ENCODE measurements at regions not wholly inside any gene's neighbourhood (a gene's known extent, or its start where the extent isn't known, plus 50 kb on each side); places are given as distances from the start of the nearest gene placed in this dataset.

DNA sequence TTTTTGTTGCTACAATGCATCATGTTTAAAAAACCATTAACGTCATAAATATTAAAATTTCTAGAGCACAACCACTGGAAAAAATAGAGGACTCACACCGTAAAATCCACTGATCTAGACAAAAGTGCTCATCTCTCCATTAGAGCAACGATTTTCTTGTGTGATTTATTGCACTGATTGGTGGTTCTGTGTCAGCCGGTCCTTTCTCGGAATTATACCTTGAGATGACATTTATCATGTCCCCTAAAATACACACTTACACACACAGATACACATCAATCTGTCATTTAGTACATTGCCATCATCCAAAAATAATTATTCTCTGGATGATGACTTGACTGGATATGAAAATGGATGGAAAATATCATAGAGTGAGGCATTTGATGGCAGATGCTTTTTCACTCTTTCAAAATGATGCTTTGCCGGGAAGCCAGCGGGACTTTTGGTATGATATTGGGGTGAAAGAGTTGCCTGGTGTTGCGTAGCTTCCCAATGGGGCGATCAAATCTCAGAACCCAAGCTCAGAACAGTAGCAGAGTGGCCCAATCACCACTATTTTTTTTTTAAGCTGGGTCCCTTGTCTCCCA lies 226.6 kb downstream of the GAS1 start:
- TF ChIP-seq MAZ (IDR thresholded peaks at IDR 0.05; ENCODE audit: borderline replicate concordance, low read depth, low read length) (no peak), RAD21 (IDR thresholded peaks at IDR 0.05; ENCODE audit: low read length) (no peak), CHD1 (IDR thresholded peaks at IDR 0.05; ENCODE audit: low read depth, low read length) (no peak), MXI1 (IDR thresholded peaks at IDR 0.05; ENCODE audit: borderline replicate concordance, low read depth, low read length) (no peak), RCOR1 (IDR thresholded peaks at IDR 0.05; ENCODE audit: insufficient replicate concordance, low read length) (no peak), POLR2A (IDR thresholded peaks at IDR 0.05; ENCODE audit: low read depth, low read length) (no peak), NFE2L2 (IDR thresholded peaks at IDR 0.05; ENCODE audit: low read depth, low read length) (no peak), CEBPB (IDR thresholded peaks at IDR 0.05; ENCODE audit: low read depth, low read length) (no peak), SMC3 (IDR thresholded peaks at IDR 0.05; ENCODE audit: low read depth, low read length) (no peak), MAFK (IDR thresholded peaks at IDR 0.05; ENCODE audit: low read depth, low read length) (no peak), BHLHE40 (IDR thresholded peaks at IDR 0.05; ENCODE audit: low read depth, low read length) (no peak), RFX5 (IDR thresholded peaks at IDR 0.05; ENCODE audit: low read depth, low read length) (no peak), FOS (IDR thresholded peaks at IDR 0.05; ENCODE audit: low read depth, low read length) (no peak)
- TF ChIP-seq, protein P1, sequence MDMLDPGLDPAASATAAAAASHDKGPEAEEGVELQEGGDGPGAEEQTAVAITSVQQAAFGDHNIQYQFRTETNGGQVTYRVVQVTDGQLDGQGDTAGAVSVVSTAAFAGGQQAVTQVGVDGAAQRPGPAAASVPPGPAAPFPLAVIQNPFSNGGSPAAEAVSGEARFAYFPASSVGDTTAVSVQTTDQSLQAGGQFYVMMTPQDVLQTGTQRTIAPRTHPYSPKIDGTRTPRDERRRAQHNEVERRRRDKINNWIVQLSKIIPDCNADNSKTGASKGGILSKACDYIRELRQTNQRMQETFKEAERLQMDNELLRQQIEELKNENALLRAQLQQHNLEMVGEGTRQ (IDR thresholded peaks at IDR 0.05; ENCODE audit: low read depth, low read length), result no peak
- TF ChIP-seq, protein P2, sequence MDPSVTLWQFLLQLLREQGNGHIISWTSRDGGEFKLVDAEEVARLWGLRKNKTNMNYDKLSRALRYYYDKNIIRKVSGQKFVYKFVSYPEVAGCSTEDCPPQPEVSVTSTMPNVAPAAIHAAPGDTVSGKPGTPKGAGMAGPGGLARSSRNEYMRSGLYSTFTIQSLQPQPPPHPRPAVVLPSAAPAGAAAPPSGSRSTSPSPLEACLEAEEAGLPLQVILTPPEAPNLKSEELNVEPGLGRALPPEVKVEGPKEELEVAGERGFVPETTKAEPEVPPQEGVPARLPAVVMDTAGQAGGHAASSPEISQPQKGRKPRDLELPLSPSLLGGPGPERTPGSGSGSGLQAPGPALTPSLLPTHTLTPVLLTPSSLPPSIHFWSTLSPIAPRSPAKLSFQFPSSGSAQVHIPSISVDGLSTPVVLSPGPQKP (IDR thresholded peaks at IDR 0.05; ENCODE audit: borderline replicate concordance, low read depth, low read length), result no peak
- TF ChIP-seq, protein P3, sequence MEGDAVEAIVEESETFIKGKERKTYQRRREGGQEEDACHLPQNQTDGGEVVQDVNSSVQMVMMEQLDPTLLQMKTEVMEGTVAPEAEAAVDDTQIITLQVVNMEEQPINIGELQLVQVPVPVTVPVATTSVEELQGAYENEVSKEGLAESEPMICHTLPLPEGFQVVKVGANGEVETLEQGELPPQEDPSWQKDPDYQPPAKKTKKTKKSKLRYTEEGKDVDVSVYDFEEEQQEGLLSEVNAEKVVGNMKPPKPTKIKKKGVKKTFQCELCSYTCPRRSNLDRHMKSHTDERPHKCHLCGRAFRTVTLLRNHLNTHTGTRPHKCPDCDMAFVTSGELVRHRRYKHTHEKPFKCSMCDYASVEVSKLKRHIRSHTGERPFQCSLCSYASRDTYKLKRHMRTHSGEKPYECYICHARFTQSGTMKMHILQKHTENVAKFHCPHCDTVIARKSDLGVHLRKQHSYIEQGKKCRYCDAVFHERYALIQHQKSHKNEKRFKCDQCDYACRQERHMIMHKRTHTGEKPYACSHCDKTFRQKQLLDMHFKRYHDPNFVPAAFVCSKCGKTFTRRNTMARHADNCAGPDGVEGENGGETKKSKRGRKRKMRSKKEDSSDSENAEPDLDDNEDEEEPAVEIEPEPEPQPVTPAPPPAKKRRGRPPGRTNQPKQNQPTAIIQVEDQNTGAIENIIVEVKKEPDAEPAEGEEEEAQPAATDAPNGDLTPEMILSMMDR (conservative IDR thresholded peaks at IDR 0.05; ENCODE audit: low read depth, low read length), result no peak
- BruUV-seq (replicated peaks), result no TSS peak
- peak overlapping the region; percentile 99 for H2BK15ac ChIP-seq (ENCODE audit: low read depth, low read length)
- H3K9me3 ChIP-seq (ENCODE audit: control insufficient read depth, insufficient read depth, low read length), result no peaks in the 10 kb centered on the region
- H4K8ac ChIP-seq (ENCODE audit: low read depth in 2 of 2, low read length in 2 of 2), result peak overlapping the region; percentile 91 to 94; a peak in 2 of 4 replicates
- peaks cover 14% of the 10 kb centered on the region for H3K9me1 ChIP-seq (ENCODE audit: insufficient read depth, low read length)
- peak overlapping the region; percentile 98; the same call in 1 of the 2 replicates for H4K91ac ChIP-seq (ENCODE audit: insufficient read depth, low read depth, low read length)
- H3K4me2 ChIP-seq (ENCODE audit: low read depth, low read length), result no peak overlapping the region
- peak overlapping the region; percentile 100 for H2BK120ac ChIP-seq (ENCODE audit: low read depth, low read length)
- H3K27me3 ChIP-seq (ENCODE audit: control insufficient read depth, insufficient read depth, low read length), result no peaks in the 10 kb centered on the region
- peak overlapping the region; percentile 85 for H2AK9ac ChIP-seq (replicated peaks; ENCODE audit: low read depth, low read length, poor library complexity)
- H3K56ac ChIP-seq (ENCODE audit: extremely low read depth, insufficient read depth, low read length), result peak overlapping the region; percentile 88
- H2AFZ ChIP-seq (replicated peaks; ENCODE audit: low read length, poor library complexity), result peak overlapping the region; percentile 88
- H3K23ac ChIP-seq (ENCODE audit: low read depth, low read length), result peak overlapping the region; percentile 96
- in situ Hi-C loops (cut with MboI; ENCODE audit: low sequenced_read_pairs), result no loop called here
- ATAC-seq (ENCODE audit: low read depth) (no peak), DNase-seq (no peak)
- ChIA-PET POLR2A (ENCODE audit: unreplicated experiment) (no interaction called here), CTCF (no interaction called here)
- H2BK20ac ChIP-seq (ENCODE audit: low read depth, low read length), result peak overlapping the region; percentile 99
- WGBS, 2 experiments (ENCODE audit: extremely low coverage in 2 of 2, insufficient read length in 1 of 2), result 100% methylated on average over 2 of the region's 9 CpGs; no CpG with 5 or more reads in 1 of the 2 experiments
- no peak overlapping the region for H3K4me3 ChIP-seq (ENCODE audit: insufficient read depth, low read depth, low read length)
- no peaks in the 10 kb centered on the region for H4K20me1 ChIP-seq (ENCODE audit: insufficient read depth, low read length)
- peak overlapping the region; percentile 31 for H2BK5ac ChIP-seq (ENCODE audit: low read depth, low read length, poor library complexity, severe bottlenecking)
- peak overlapping the region; percentile 98; the same call in 1 of the 2 replicates for H3K18ac ChIP-seq (ENCODE audit: low read depth, low read length)
- peak overlapping the region; percentile 98 for H3K14ac ChIP-seq (replicated peaks; ENCODE audit: low read depth, low read length)
- intact Hi-C loops (cut with micrococcal nuclease), result loop anchor here (5.0 kb wide), 2 partner anchors 77 to 602 kb away; no protein-coding TSS in a partner anchor
- H3K4me1 ChIP-seq (ENCODE audit: control insufficient read depth, insufficient read depth, low read length), result peaks cover 20% of the 10 kb centered on the region
- peak overlapping the region; percentile 95; the same call in 1 of the 2 replicates for H4K5ac ChIP-seq (ENCODE audit: low read depth, low read length)
- no peaks in the 10 kb centered on the region for H3K79me1 ChIP-seq (ENCODE audit: low read depth in 1 of 2, low read length in 2 of 2)
- no peak overlapping the region for H3K9ac ChIP-seq (ENCODE audit: low read depth, low read length)
- dilution Hi-C loops (cut with HindIII; ENCODE audit: low sequenced_read_pairs, unreplicated experiment), result no loop called here
- no peaks in the 10 kb centered on the region for H3K36me3 ChIP-seq (ENCODE audit: control insufficient read depth, insufficient read depth, low read length)
- peak overlapping the region; percentile 92 for H2AK5ac ChIP-seq (ENCODE audit: low read depth, low read length)
- H3K27ac ChIP-seq (ENCODE audit: insufficient read depth, low read length), result peak overlapping the region; percentile 88; the same call in 1 of the 2 replicates
- H3K4ac ChIP-seq (ENCODE audit: low read depth, low read length), result peak overlapping the region; percentile 99
